Stomach (tissue), 8 donors: ENCODE measurements at regions not wholly inside any gene's neighbourhood (a gene's known extent, or its start where the extent isn't known, plus 50 kb on each side); places are given as distances from the start of the nearest gene placed in this dataset.

Experiments used
- DNase-seq, 2 donors: peaks; one replicate each; pipeline versions ENCODE4 v3.0.0 to v3.0.0-alpha.2; 2013 to 2019
- H3K27ac ChIP-seq, 5 donors: fragments of 200-600 bp in 4 of 5; sonication (generic) in 4 of 5; one replicate each; pipeline ENCODE4 v1.5.1; 2013 to 2019; ENCODE audit warnings: mild to moderate bottlenecking in 1 of 5, moderate library complexity in 1 of 5
- H3K27me3 ChIP-seq, 3 donors: fragments of 200-600 bp; sonication (generic); one replicate each; pipeline ENCODE4 v1.5.1; 2017 to 2019; ENCODE audit warnings: mixed run types in 1 of 3
- H3K36me3 ChIP-seq, 4 donors: fragments of 200-600 bp; sonication (generic); 1 replicate in 3 of 4; 2 replicates in 1 of 4; pipeline ENCODE4 v1.5.1; 2016 to 2019
- H3K4me1 ChIP-seq, 4 donors: fragments of 200-600 bp; sonication (generic); one replicate each; pipeline ENCODE4 v1.5.1; 2016 to 2019
- H3K4me3 ChIP-seq, 4 donors: fragments of 200-600 bp; sonication (generic) in 3 of 4; one replicate each; pipeline ENCODE4 v1.5.1; 2016 to 2019; ENCODE audit warnings: mild to moderate bottlenecking in 1 of 4
- H3K9me3 ChIP-seq, 4 donors: fragments of 200-600 bp; sonication (generic); one replicate each; pipeline ENCODE4 v1.5.1; 2016 to 2019
- EP300 ChIP-seq: sonication (generic); formaldehyde crosslinking; IDR thresholded peaks from one replicate; pipeline ENCODE4 v1.6.1; 2017; ENCODE audit warnings: antibody characterized with exemption
- POLR2A ChIP-seq, 4 donors: fragments of 450-650 bp; IDR thresholded peaks; one replicate each; pipeline ENCODE4 v1.6.1; 2016; ENCODE audit warnings: antibody characterized with exemption in 4 of 4, control low read depth in 2 of 4, mild to moderate bottlenecking in 1 of 4, moderate library complexity in 1 of 4
- POLR2AphosphoS5 ChIP-seq, 3 donors: sonication (generic); formaldehyde crosslinking; IDR thresholded peaks; one replicate each; pipeline ENCODE4 v1.6.1; 2016; ENCODE audit warnings: antibody characterized with exemption in 3 of 3
- WGBS, 5 donors: extraction: QIAGEN DNeasy Blood & Tissue Kit in 3 of 5; methylation state at CpG; one replicate each; pipeline versions ENCODE4 v1.1.5 to v1.1.7; 2013 to 2018; 5-methylcytosine and 5-hydroxymethylcytosine counted together
- intact Hi-C: fragments of 100-400 bp; cut with DNase I; formaldehyde crosslinking; loops from one replicate; pipeline ENCODE4 v1.15.1; 2023; ENCODE audit warnings: low total_unique reads
- TF ChIP-seq, protein P1 (sequence below), 7 experiments: fragments of 450-650 bp in 4 of 7; fragments of 200-600 bp in 3 of 7; sonication (generic) in 3 of 7; IDR thresholded peaks; one replicate each; pipeline ENCODE4 v1.5.1; 2016 to 2019; ENCODE audit warnings: antibody characterized with exemption in 7 of 7, control low read depth in 2 of 7, mild to moderate bottlenecking in 1 of 7
- donor health status: healthy with polysubstance abuse.
- donor health status: Bipolar disorder and iron deficiency.
- donor health status: healthy.

DNA sequence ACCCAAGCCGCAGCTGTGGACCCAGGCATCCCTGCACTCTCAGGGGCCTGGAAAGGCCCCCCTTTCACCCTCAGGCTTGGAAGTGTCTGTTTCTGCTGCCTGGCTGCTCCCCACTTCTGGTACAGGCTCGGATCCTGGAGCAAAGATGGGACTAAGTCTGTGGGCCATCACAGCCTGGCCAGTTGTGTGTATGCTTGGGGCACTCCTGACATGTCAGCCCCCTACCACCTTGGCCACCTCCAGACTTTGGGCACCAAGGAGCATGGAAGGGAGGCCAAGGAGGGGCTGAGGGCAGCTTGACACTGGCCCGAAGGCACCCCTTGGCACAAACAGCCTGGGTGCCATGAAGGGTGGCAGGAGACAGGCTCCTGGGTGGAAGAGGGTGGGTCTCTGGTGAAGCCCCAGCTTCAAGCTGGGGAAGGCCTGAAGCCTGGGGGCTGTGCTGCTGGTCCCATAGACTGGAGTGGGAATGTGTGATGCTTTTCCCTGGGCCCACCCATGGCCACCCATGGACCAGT, 799.4 kb upstream of the AGA start:
- 71 to 100% (median 81%) methylated on average over 2 to 3 of the region's 3 CpGs for WGBS, 5 donors
- intact Hi-C loops, result no loop called here
- TF ChIP-seq POLR2A (IDR thresholded peaks at IDR 0.05), result no peak
- no peak for TF ChIP-seq EP300
- TF ChIP-seq POLR2AphosphoS5 (IDR thresholded peaks at IDR 0.05), result no peak

DNA sequence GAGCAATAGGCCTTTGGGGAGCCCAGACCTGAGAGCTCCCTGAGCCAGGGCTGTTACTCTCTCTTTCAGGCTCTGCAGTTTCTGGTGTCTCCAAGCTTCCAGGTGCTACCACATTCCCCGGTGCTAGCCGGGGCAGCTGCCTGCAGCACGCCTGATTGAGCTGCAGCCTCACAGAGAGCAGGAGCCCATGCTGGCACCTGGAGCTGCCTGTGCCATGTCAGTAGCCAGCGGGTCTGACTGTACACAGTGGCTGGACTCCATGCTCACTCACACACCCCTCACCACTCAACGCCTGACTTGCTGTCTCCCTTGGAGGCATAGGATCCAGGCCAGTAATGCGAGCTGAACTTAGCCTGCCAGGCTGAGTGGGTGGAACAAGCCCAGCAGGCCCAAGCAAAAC, 800.4 kb upstream of the AGA start:
- Histone ChIP-seq H3K4me1 (no peaks in the 10 kb centered on the region), H3K9me3 (peaks cover 0 to 22% (median 17%) of the 10 kb centered on the region in 4 donors), H3K36me3 (no peaks in the 10 kb centered on the region), H3K4me3 (no peak overlapping the region), H3K27me3 (no peaks in the 10 kb centered on the region), H3K27ac (no peak overlapping the region)
- intact Hi-C loops, result no loop called here
- no peak for DNase-seq
- TF ChIP-seq EP300 (no peak), POLR2A (IDR thresholded peaks at IDR 0.05) (no peak), POLR2AphosphoS5 (IDR thresholded peaks at IDR 0.05) (no peak)
- TF ChIP-seq, protein P1, sequence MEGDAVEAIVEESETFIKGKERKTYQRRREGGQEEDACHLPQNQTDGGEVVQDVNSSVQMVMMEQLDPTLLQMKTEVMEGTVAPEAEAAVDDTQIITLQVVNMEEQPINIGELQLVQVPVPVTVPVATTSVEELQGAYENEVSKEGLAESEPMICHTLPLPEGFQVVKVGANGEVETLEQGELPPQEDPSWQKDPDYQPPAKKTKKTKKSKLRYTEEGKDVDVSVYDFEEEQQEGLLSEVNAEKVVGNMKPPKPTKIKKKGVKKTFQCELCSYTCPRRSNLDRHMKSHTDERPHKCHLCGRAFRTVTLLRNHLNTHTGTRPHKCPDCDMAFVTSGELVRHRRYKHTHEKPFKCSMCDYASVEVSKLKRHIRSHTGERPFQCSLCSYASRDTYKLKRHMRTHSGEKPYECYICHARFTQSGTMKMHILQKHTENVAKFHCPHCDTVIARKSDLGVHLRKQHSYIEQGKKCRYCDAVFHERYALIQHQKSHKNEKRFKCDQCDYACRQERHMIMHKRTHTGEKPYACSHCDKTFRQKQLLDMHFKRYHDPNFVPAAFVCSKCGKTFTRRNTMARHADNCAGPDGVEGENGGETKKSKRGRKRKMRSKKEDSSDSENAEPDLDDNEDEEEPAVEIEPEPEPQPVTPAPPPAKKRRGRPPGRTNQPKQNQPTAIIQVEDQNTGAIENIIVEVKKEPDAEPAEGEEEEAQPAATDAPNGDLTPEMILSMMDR (IDR thresholded peaks at IDR 0.05), result no peak
- WGBS, 5 donors, result 87 to 96% (median 89%) methylated on average over 6 of the region's 6 CpGs

More for the DNA sequence above, 799.4 kb upstream of the AGA start:
- no peak for DNase-seq
- H3K36me3 ChIP-seq, result no peaks in the 10 kb centered on the region
- H3K9me3 ChIP-seq, result peaks cover 0 to 22% (median 17%) of the 10 kb centered on the region in 4 donors
- H3K27ac ChIP-seq, result no peak overlapping the region
- no peaks in the 10 kb centered on the region for H3K4me1 ChIP-seq
- H3K4me3 ChIP-seq, result no peak overlapping the region
- H3K27me3 ChIP-seq, result no peaks in the 10 kb centered on the region

DNA sequence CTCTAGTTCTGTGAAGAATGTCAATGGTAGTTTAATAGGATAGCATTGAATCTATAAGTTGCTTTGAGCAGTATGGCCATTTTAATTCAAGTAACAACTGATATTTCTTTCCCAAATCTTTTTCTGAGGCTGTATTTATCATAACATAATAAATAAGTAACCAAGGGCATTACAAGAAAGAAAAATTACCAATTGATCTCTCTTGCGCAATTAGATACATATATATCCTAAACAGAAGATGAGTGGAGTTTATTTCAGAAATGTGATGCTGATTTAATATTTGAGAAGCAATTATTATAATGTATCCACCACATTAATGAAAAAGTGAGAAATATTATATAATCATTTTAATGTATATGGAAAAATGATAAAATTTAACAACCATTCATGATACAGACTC, 802.5 kb upstream of the AGA start:
- no peaks in the 10 kb centered on the region for H3K4me1 ChIP-seq
- no peak overlapping the region for H3K4me3 ChIP-seq
- no peaks in the 10 kb centered on the region for H3K36me3 ChIP-seq
- intact Hi-C loops, result no loop called here
- TF ChIP-seq EP300, result no peak
- TF ChIP-seq POLR2A (IDR thresholded peaks at IDR 0.05), result no peak
- TF ChIP-seq, protein P1 (IDR thresholded peaks at IDR 0.05), result no peak
- no peak for TF ChIP-seq POLR2AphosphoS5 (IDR thresholded peaks at IDR 0.05)
- no peak overlapping the region for H3K27ac ChIP-seq
- peaks cover 0 to 22% (median 17%) of the 10 kb centered on the region in 4 donors for H3K9me3 ChIP-seq
- DNase-seq, result no peak
- 84 to 100% (median 93%) methylated on average over 1 of the region's 1 CpG for WGBS, 5 donors
- H3K27me3 ChIP-seq, result no peaks in the 10 kb centered on the region

DNA sequence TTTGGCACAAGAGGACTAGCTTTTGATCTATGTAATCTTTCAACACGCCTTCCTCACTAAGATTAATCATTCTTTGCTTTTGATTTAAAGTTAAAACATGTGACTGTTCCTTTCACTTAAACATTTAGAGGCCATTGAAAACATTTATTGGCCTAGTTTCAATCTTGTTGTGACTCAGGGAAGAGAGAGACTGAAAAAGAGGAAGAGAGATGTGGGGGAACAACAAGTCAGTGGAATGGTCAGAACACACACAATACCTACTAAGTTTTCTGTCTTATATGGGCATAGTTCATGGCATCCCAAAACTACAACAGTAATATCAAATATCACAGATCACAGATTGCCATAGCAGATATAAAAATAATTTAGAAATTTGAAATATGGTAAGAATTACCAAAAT, 812.9 kb upstream of the AGA start:
- no peak for DNase-seq
- Histone ChIP-seq H3K27me3 (no peaks in the 10 kb centered on the region), H3K9me3 (peaks cover 0 to 5% (median 0%) of the 10 kb centered on the region in 4 donors), H3K27ac (no peak overlapping the region), H3K4me3 (no peak overlapping the region), H3K36me3 (no peaks in the 10 kb centered on the region), H3K4me1 (no peaks in the 10 kb centered on the region)
- intact Hi-C loops, result no loop called here
- WGBS, 5 donors, result 36 to 56% (median 38%) methylated on average over 1 of the region's 1 CpG
- TF ChIP-seq, protein P1 (IDR thresholded peaks at IDR 0.05), result no peak
- no peak for TF ChIP-seq EP300
- TF ChIP-seq POLR2AphosphoS5 (IDR thresholded peaks at IDR 0.05), result no peak
- no peak for TF ChIP-seq POLR2A (IDR thresholded peaks at IDR 0.05)

DNA sequence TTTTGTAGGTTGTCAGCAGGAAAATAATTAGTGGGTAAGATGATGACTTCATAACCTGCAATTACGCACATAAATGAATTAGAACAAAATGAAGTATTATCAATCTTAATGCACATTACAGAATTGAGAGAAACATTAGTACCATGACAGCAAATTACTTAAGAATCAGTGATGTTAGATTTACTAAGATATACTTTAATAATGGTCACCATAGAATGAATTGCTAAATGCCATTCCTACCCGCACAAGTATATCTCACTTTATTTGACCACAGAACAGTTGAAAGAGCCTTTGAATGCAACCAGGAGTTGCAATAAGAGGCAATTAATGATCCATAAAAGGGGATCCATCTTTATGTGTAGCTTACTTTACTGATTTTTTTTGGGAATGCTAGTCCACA, 816.4 kb upstream of the AGA start:
- DNase-seq, result no peak
- H3K9me3 ChIP-seq, result peaks cover 0 to 5% (median 2%) of the 10 kb centered on the region in 4 donors
- no peak overlapping the region for H3K27ac ChIP-seq
- intact Hi-C loops, result no loop called here
- TF ChIP-seq POLR2A (IDR thresholded peaks at IDR 0.05) (no peak), POLR2AphosphoS5 (IDR thresholded peaks at IDR 0.05) (no peak), EP300 (no peak)
- TF ChIP-seq, protein P1 (IDR thresholded peaks at IDR 0.05), result no peak
- 82 to 93% (median 89%) methylated on average over 2 of the region's 2 CpGs for WGBS, 5 donors
- no peak overlapping the region for H3K4me3 ChIP-seq
- H3K4me1 ChIP-seq, result no peaks in the 10 kb centered on the region
- no peaks in the 10 kb centered on the region for H3K36me3 ChIP-seq
- no peaks in the 10 kb centered on the region for H3K27me3 ChIP-seq
